ENCODE measurements at regions not wholly inside any gene's neighbourhood (a gene's known extent, or its start where the extent isn't known, plus 50 kb on each side); places are given as distances from the start of the nearest gene placed in this dataset.
A peak's percentile ranks its signal among the peaks of the same experiment; 100 is the strongest.

DNA sequence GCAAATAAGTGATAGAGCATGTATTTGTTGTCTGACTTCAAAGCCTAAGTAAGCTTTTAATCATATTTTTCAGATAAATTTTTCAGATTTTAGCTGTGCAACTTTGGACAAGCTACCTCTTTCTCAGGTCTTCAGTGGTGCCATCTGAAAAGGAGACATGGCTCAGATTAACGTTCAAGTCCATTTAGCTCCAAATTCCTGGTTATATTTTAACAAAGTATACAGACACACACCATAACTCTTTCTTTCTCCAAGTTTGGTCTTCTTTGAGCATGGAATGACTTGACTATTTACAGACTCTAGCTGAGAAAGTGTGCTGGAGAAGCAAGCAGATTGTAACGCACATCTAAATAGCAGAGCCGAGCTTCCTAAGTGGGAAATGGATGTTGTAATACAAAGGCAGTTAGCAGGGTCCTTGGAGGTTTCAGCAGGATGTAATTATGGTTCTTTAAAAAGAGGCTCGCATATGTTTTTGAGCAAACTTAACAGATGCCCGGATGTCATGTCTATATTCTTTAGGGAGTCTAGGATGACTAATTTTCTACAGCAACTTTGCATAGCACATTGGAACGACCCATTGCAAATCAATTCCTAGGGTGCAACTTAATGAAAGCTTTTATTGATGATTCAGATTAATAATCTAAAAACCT lies 128.1 kb upstream of the E2F8 start:
- DNase-seq (ENCODE audit: low spot score) = no peak
- intact Hi-C loops (cut with DNase I) = no loop called here

DNA sequence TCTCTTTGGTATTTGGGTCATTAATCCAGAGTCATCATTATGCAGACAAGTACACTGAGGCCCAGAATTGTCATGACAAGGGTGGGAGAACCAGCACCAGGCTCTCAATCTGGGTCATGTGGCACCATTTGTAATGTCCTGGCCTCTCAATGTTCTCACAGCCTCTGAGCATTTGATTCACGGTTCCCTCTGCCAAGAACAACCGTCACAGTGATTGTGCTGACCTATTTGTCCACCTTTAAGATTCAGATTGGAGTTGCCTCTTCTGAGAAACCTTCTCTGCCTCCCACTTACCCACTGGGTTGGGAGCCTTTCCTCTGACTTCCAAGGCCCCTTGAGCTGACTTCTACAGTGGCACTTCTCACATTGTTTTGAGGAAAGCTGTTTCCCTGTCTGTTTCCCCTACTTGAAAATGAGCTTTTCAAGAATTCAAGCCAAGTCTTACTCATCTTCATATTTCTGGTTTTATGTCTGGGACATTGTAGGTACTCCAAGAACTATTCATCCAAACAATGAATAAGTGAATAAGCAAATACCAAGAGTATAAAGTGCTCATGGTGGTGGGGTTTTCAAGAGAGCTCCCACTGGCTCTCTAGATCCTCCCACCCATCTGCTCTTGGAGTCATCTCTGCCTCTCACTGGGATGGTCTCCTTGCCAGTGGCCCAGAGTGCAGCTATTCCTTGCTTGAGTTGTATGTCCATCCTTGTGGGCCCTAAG lies 126.4 kb upstream of the E2F8 start:
- DNase-seq (ENCODE audit: low spot score) = no peak
- intact Hi-C loops (cut with DNase I) = no loop called here

DNA sequence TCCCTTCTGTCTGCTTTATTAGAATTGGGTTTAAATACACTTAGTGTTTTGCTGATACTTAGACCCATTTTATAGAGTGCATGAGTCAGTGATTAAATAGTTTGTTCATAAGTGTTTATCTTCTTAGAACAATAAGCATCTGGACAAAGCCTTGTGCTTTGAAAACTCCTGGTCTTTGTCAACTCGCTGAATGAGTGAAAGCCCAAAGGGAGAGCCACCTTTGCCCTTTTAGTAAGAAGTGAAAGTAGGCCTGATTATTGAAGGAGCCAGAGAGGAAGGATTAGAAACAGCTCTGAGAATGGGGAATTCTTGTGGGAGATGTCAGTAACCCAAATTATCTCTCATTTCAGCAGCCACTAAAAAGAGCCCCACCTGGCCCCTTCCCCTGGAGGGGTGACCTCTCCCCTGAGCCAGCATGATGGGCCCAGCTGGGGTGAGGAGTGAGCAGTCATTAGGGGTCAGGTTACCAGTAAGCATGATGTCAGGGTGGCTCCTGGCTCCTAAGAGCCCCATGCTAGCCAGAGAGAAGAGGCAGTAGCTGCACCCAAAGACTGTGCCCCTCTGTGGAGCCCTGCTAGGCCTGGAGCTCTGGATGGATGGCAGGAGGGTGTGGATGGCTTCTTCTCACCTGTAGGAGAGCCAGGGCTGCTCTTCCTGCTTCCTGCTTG lies 125.1 kb upstream of the E2F8 start:
- DNase-seq (ENCODE audit: low spot score) = no peak
- intact Hi-C loops (cut with DNase I) = no loop called here

DNA sequence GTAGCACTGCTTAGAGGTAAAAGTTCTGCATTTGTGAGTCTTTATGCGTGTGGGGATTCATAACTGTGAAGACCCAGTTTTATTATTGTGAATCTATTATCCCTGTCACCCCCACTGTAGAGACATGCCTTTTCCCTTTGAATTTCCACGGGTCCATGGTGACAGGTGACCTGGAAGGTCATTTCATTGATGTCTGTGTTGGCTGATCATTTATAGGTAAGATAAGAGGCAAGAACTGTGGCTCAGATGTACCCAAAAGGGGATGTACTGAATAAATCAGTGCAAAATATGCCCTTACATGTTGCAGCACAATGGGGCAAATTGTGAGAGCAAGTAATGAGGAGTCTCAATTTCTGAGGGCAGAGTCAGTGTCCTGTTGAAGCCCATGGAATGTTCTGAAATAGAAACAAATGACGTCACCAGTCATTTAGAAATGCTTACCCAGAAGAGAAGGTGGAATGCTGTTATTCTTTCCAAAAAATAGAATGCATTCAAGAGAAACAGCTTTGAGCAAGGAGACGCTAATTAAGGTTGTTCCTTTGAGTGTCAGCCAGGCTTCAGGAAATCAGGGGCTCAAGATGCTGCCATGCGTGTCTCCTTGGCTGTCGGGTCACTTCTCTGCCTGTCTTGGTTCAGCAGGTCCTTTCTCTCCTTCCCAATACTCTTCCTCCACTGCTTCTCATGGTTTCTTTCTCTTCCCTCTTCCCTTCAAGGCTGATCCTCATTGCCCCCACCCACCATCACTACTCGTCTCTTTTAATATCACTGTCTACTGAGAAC lies 118.7 kb upstream of the E2F8 start:
- DNase-seq (ENCODE audit: low spot score) = no peak
- intact Hi-C loops (cut with DNase I) = loop anchor here in 1 of 2 donors (10.0 kb wide), 1 partner anchor 165 kb away; no protein-coding TSS in a partner anchor

DNA sequence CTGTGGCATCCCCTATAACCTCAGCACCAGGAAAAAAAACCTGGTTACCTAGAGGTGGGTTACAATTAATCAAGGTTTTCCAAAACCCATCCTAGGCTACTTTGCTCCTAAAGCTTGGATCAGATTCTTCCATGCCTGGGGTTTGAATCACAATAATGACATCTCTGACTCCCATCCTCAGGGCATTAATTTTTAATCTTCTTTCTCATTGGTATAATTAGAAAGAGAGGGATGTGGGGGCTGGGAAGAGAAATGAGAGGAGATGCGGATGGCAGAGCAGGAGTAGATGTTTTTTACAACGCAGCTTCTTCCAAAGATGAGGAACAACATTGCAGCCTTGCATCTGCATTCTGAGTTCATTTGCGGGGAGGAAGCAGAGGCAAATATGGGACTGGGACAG lies 117.2 kb upstream of the E2F8 start:
- DNase-seq (ENCODE audit: low spot score) = no peak
- intact Hi-C loops (cut with DNase I) = loop anchor here in 1 of 2 donors (10.0 kb wide), 1 partner anchor 167 kb away; no protein-coding TSS in a partner anchor

DNA sequence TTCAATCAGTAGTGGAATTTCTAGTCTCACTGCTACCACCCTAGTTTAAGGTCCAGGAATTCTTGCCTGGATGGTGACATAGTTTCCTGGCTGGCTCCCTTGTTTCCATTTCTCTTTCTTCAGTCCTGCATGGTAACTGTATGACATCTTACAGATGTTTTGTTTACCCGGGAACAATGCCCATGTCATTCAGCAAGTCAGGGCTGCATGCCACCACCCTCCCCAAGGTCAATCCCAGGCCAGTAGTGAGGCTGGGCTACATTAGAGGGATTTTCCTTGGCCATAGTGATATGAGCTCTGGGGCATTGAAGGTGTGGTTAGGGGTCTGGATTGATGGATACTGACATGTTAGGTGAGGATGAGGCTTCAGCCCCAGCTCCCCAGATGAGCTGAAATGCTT lies 114.9 kb upstream of the E2F8 start:
- intact Hi-C loops (cut with DNase I) = loop anchor here in 1 of 2 donors (10.0 kb wide), 1 partner anchor 169 kb away; no protein-coding TSS in a partner anchor
- DNase-seq (ENCODE audit: low spot score) = no peak

DNA sequence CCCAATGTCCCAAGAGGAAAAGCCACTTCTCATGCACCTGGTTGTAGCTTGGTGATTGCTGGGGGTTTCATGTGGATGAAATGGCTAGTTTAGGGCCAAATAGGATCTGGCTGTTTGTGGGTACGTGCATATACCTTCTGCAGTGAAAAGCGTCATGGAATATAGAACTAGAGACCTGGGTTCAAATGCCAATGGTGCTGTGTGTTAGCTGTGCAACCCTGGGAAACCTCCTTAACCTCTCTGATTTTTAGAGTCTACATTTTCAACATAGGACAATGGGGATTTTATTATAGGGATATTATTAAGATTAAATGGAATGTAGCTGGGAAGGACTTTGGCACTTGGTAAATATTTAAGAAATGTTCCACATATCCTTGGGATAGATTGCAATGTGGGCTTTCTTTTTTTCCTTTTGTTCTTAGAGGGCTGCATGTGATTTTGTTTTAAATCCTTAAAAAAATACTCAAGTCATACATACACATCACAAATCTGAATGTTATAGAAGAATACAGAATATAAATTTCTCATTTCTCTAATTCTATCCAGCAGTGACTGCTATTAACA lies 112.6 kb upstream of the E2F8 start:
- intact Hi-C loops (cut with DNase I) = loop anchor here in 1 of 2 donors (10.0 kb wide), 1 partner anchor 171 kb away; no protein-coding TSS in a partner anchor
- DNase-seq (ENCODE audit: low spot score) = no peak

DNA sequence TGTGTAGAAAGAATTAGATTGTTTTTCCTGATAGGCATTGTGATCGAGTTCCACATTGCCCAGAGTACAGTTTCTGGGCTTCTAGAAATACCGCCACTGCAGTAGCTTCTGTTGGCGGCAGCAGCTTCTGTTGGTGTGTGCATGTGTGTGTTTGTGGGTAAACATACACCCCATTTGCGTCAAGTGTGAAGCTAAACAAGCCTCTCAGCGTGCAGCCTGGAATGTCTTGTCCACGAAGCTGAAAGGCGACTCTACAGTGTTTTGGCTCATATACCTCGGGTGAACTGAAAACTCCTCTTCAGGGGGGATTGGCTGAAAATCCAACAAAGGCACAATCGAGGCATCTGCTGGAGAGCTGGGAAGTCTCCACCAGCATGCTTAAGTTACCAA lies 112.0 kb upstream of the E2F8 start:
- no peak for DNase-seq (ENCODE audit: low spot score)
- intact Hi-C loops (cut with DNase I) = loop anchor here in 1 of 2 donors (10.0 kb wide), 1 partner anchor 172 kb away; no protein-coding TSS in a partner anchor

DNA sequence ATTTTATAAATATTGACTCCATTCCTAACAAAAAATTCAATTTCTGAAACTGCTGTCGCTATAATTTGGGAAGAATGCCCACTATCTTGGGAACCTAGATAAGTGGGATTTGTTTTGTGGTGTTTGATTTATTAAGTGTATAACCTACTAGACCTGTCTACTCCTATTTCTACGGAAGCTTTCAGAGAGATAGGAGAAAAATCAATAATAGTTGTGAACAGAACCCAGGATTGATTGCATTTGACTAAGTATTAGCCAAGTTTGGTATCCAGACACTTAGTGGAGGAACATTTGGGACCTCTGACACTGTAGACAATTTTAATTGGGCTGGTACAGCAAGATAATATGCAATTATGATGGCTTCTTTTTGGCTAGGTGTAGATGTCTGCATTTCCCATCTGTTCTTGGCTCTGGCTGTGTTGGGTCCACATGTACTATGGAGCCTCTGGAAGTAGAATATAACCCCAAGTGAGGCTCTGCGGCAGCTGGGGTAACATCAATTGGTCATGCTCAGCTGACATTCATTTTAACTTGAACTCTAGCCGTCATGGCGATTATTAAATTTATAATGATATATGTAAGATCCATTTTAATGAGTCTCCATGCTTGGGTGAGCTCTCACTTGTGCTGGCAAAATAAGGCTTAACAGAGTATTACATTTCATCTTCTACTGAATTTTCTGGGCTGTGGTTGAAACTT lies 111.5 kb upstream of the E2F8 start:
- intact Hi-C loops (cut with DNase I) = loop anchor here in 1 of 2 donors (10.0 kb wide), 1 partner anchor 173 kb away; no protein-coding TSS in a partner anchor
- DNase-seq (ENCODE audit: low spot score) = no peak

DNA sequence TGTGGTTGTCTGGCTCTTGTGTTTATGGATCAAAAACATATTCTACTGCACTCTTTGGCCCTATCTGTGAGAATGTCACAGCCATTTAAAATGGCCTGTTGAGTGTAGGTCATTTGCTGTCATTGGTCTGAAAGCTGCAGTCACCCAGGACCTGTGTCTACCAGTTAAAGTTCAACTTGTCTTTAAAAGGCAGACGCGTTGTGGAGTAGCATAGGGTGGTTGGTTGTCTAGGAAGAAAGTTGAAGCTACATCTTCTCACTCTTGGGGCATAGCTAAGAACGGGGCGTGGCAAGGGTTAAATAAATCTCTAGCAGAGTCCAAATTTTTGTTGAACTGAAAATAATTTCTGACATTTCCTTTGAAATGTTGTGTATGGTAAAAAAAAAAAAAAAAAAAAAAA lies 110.7 kb upstream of the E2F8 start:
- no peak for DNase-seq (ENCODE audit: low spot score)
- intact Hi-C loops (cut with DNase I) = loop anchor here in 1 of 2 donors (10.0 kb wide), 1 partner anchor 173 kb away; no protein-coding TSS in a partner anchor

DNA sequence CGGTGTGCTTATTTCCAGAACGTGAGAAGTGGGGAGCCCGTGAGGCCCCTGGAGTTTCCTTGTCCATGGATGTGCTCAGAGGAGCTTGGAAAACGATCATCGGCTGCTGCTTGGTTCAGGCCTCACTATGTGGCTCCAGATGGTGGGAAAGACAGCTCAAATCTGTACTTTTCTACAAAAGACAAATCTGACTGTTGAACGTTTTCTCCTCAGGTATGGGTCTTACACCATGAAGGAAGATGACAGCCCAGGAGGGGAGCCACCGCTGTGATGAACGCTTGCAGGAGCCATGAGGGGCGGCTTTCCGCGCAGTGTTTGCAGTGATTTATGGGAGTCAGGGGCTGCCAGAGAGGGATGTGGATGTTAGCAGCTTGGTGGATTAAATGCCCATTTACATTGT lies 109.4 kb upstream of the E2F8 start:
- DNase-seq (ENCODE audit: low spot score) = no peak
- intact Hi-C loops (cut with DNase I) = loop anchor here in 1 of 2 donors (10.0 kb wide), 1 partner anchor 175 kb away; no protein-coding TSS in a partner anchor

DNA sequence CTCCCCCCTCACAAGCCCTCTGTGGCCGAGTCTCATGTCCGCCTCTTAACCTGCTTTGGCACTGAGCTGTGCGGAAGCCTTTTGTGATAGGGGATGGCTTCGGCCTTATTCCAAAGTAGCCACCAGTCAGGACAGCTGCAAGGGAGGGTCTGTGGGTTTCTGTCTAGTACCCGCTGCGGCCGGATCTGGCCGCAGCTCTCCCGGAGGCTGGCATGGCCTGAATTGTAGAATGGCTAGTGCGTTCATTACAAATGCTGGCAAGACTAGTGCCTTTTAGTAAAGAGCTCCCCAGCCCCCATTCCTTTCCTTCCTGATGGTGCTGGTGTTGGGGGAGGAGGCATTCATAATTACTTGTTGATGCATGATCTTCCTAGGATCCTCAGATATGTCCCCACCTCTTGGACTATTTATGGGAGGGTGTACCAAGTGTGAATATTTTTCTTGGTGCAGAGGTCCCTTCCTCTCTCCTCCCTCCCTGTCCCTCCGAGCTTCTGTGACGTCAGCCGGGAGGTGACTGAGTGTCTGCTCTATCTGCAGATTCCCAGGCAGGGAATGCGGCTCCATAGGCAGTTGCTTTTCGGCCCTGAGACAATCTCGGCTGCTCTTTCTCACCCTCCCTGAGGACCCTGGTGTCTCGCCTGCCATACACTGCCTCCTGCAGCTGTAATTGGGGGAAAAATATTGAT lies 108.7 kb upstream of the E2F8 start:
- intact Hi-C loops (cut with DNase I) = loop anchor here in 1 of 2 donors (10.0 kb wide), 1 partner anchor 175 kb away; no protein-coding TSS in a partner anchor

DNA sequence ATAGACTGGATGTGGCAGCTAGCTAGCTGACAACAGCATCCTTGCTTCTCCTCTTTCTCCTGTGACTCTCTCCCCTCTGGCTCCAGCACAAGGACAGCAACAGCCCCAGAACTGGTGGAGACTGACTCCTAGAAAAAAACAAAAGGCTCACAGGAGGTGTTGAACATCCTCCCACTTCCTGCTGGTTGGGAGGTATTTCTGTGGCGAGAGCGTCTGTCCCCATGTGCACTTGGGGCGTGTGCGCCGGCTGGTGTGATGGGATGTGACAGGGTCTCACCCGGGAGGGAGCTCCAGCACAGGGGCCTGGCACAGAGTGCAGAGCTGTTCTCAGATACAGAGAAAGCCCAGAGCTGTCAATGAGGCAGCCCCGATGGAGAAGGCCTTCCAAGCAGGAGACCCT lies 107.2 kb upstream of the E2F8 start:
- intact Hi-C loops (cut with DNase I) = no loop called here

More for the DNA sequence above, 108.7 kb upstream of the E2F8 start:
- DNase-seq (ENCODE audit: low spot score) = no peak

DNA sequence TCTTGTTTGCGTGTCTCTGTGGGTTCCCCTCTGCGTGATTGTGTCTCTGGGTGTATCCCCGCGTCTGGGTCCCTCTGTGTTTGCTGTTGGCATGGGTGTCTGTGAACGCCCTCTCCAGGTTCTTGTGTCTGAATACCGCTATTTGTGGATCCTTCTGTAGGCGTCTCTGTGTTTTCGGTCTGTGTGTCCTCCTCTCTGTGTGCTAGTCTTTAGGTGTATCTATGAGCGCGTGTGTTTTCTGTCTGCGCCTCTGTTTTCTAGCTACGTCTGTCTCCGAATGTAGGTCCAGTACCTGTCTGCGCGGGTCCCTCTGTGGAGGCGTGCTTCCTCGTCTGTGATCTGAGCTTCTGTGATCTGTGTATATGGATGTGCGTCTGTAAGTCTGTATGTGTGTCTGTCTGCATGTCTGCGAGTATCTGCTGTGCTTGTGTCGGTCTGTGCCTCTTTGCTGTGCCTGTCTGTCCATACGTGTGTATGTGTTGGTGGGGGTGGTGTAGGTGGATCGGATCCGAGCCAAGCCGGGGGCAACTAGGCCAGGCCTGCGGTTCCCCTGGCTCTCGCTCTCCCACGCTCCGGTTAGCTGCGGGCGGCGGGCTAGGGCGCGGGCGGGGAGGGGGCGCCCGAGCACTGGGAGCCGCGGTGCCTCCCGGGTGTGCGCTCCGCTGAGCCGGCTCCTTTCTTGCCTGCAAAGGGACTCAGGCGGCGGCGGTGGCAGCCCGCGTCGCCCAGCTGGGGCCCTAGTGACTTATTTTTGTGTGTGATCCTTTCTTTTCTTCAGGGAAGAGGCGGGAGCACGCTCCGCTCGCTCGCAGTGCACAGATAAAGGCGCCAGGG lies 105.3 kb upstream of the E2F8 start:
- intact Hi-C loops (cut with DNase I) = no loop called here
- DNase-seq (ENCODE audit: low spot score) = peak; percentile 84

More for the DNA sequence above, 107.2 kb upstream of the E2F8 start:
- no peak for DNase-seq (ENCODE audit: low spot score)

DNA sequence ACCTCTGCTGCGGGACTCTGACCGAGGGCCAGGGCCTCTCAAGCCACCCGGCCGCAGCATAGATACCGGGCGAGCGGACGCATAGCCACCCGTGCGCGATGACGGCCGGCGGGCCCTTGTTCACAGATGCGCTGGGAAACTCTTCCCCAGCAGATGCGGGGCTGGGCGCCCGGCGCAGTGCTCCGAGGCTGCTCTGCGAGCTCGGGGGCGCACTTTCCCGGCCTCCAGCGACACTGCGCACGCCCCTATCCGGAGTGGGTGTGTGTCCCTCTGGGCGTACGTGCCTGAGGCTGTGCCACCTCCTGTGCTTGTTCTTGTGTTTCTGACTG lies 104.7 kb upstream of the E2F8 start:
- peak; percentile 83 for DNase-seq (ENCODE audit: low spot score)
- intact Hi-C loops (cut with DNase I) = no loop called here

DNA sequence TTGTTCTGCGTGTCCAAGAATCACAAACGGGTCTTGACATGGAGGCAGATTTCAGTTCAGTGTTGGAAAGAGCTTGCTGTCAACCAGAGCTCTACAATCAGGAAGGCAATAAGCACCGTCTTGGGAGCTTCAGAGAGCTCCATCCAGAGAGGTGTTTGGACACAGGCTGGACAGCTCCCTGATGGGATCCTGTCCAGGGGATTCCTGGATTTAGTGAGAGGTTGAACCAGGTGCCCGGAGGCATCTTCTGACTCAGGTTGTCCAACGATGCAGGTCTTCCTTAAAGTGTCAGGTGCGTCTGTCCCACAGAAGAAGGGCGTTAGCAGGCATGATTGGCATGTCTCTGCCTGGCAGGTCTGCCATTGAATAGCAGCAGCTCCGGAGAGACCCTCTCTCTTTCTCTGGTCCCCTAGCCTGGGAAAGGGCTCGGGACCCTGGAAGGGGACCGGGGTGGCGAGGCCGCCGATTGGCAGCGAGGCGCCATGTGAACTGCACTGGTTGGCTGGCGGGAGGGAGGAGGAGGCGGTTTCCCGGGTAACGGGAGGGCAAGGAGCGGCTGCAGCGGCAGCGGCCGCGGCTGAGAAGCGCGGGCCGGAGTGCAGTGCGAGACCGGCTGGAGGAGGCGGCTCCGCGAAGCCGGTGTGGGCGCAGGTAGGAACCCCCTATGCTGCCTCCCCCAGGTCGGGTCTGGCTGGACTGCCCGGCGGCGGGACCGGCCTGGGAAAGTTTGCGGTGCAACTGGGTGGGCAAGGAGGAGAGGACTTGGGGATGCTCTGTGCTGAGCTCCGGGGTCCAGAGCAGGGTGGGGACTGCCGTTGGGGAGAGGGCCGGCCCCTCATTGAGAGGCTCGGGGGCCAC lies 104.1 kb upstream of the E2F8 start:
- intact Hi-C loops (cut with DNase I) = no loop called here
- peak; percentile 88 for DNase-seq (ENCODE audit: low spot score)
